Body of pancreas (tissue), 4 donors: ENCODE measurements at regions not wholly inside any gene's neighbourhood (a gene's known extent, or its start where the extent isn't known, plus 50 kb on each side); places are given as distances from the start of the nearest gene placed in this dataset.

Experiments used
- ATAC-seq: fragments of 150-250 bp; one replicate; pipeline ENCODE4 v1.9.1; 2016
- DNase-seq, 4 donors: peaks; one replicate each; pipeline ENCODE4 v3.0.0-alpha.2; 2019
- H3K27ac ChIP-seq, 4 donors: fragments of 200-600 bp; sonication (generic); 1 replicate in 3 of 4; 2 replicates in 1 of 4; pipeline versions ENCODE4 v1.5.1 to v1.6.1; 2016 to 2019; ENCODE audit warnings: mild to moderate bottlenecking in 1 of 4, mixed read lengths in 1 of 4, moderate library complexity in 1 of 4
- H3K27me3 ChIP-seq, 2 donors: fragments of 200-600 bp; sonication (generic); one replicate each; pipeline ENCODE4 v1.6.0; 2016; ENCODE audit warnings: mild to moderate bottlenecking in 1 of 2
- H3K36me3 ChIP-seq, 2 donors: fragments of 200-600 bp; sonication (generic); replicated peaks in 1 of 2; 2 replicates each; pipeline ENCODE4 v1.5.1; 2016; ENCODE audit warnings: low read depth in 2 of 2; ENCODE audit not compliant: insufficient read depth in 1 of 2
- H3K4me1 ChIP-seq: fragments of 200-600 bp; sonication (generic); one replicate; pipeline ENCODE4 v1.6.0; 2016
- H3K4me3 ChIP-seq, 2 donors: fragments of 200-600 bp; sonication (generic); 1 replicate in 1 of 2; 2 replicates in 1 of 2; pipeline ENCODE4 v1.5.1; 2016 to 2019
- H3K9me3 ChIP-seq, 3 donors: fragments of 200-600 bp; sonication (generic); 1 replicate in 2 of 3; 2 replicates in 1 of 3; pipeline ENCODE4 v1.5.1; 2016
- CTCF ChIP-seq, 7 experiments: fragments of 450-650 bp in 4 of 7; fragments of 200-600 bp in 3 of 7; sonication (generic) in 3 of 7; IDR thresholded peaks; one replicate each; pipeline ENCODE4 v1.5.1; 2016 to 2019; ENCODE audit warnings: antibody characterized with exemption in 7 of 7
- POLR2A ChIP-seq, 3 donors: fragments of 450-650 bp; IDR thresholded peaks; one replicate each; pipeline ENCODE4 v1.6.1; 2016; ENCODE audit warnings: antibody characterized with exemption in 3 of 3, mild to moderate bottlenecking in 2 of 3
- WGBS, 2 donors: methylation state at CpG; one replicate each; pipeline ENCODE4 v1.1.5; 2017; 5-methylcytosine and 5-hydroxymethylcytosine counted together
- intact Hi-C: fragments of 100-400 bp; cut with DNase I; formaldehyde crosslinking; loops from one replicate; pipeline ENCODE4 v1.15.1; 2023

- no peak for TF ChIP-seq CTCF (IDR thresholded peaks at IDR 0.05)
- TF ChIP-seq POLR2A (IDR thresholded peaks at IDR 0.05), result no peak
- WGBS, 2 donors, result 40 to 51% methylated on average over 2 to 3 of the region's 3 CpGs
- intact Hi-C loops, result no loop called here
Observed at GRCh38 chr4:175443547-175443946, 368.5 kb downstream of the GPM6A start.

GRCh38 chr4:175444512-175444911 lies 367.6 kb downstream of the GPM6A start:
- intact Hi-C loops, result no loop called here
- Histone ChIP-seq H3K9me3 (no peaks in the 10 kb centered on the region), H3K4me1 (no peaks in the 10 kb centered on the region), H3K27me3 (no peaks in the 10 kb centered on the region), H3K27ac (no peak overlapping the region), H3K4me3 (no peak overlapping the region), H3K36me3 (no peaks in the 10 kb centered on the region)
- DNase-seq (no peak), ATAC-seq (no peak)
- no peak for TF ChIP-seq POLR2A (IDR thresholded peaks at IDR 0.05)
- TF ChIP-seq CTCF (IDR thresholded peaks at IDR 0.05), result no peak
- WGBS, 2 donors, result 29 to 38% methylated on average over 4 of the region's 4 CpGs

More at GRCh38 chr4:175443547-175443946, 368.5 kb downstream of the GPM6A start:
- Histone ChIP-seq H3K36me3 (no peaks in the 10 kb centered on the region), H3K4me3 (no peak overlapping the region), H3K9me3 (no peaks in the 10 kb centered on the region), H3K27me3 (no peaks in the 10 kb centered on the region), H3K4me1 (no peaks in the 10 kb centered on the region), H3K27ac (no peak overlapping the region)
- ATAC-seq (no peak), DNase-seq (no peak)

GRCh38 chr4:175447016-175447415 lies 365.0 kb downstream of the GPM6A start:
- 14% methylated on average over 1 of the region's 1 CpG for WGBS, 2 donors
- Histone ChIP-seq H3K9me3 (no peaks in the 10 kb centered on the region), H3K27ac (no peak overlapping the region), H3K36me3 (no peaks in the 10 kb centered on the region), H3K4me1 (no peaks in the 10 kb centered on the region), H3K27me3 (no peaks in the 10 kb centered on the region), H3K4me3 (no peak overlapping the region)
- intact Hi-C loops, result no loop called here
- DNase-seq (no peak), ATAC-seq (no peak)
- TF ChIP-seq CTCF (IDR thresholded peaks at IDR 0.05), result no peak
- no peak for TF ChIP-seq POLR2A (IDR thresholded peaks at IDR 0.05)

- DNase-seq (no peak), ATAC-seq (no peak)
- no peak for TF ChIP-seq POLR2A (IDR thresholded peaks at IDR 0.05)
- TF ChIP-seq CTCF (IDR thresholded peaks at IDR 0.05), result no peak
- H3K36me3 ChIP-seq, result no peaks in the 10 kb centered on the region
- H3K4me1 ChIP-seq, result no peaks in the 10 kb centered on the region
- H3K27me3 ChIP-seq, result no peaks in the 10 kb centered on the region
- intact Hi-C loops, result no loop called here
- H3K4me3 ChIP-seq, result no peak overlapping the region
- H3K9me3 ChIP-seq, result no peaks in the 10 kb centered on the region
- H3K27ac ChIP-seq, result no peak overlapping the region
Observed at GRCh38 chr4:175450446-175450845, 361.6 kb downstream of the GPM6A start.

GRCh38 chr4:175451238-175451965 lies 360.7 kb downstream of the GPM6A start:
- ATAC-seq (no peak), DNase-seq (no peak)
- no peaks in the 10 kb centered on the region for H3K36me3 ChIP-seq
- intact Hi-C loops, result no loop called here
- no peaks in the 10 kb centered on the region for H3K27me3 ChIP-seq
- 54 to 59% methylated on average over 8 of the region's 8 CpGs for WGBS, 2 donors
- TF ChIP-seq POLR2A (IDR thresholded peaks at IDR 0.05) (no peak), CTCF (IDR thresholded peaks at IDR 0.05) (no peak)
- H3K4me3 ChIP-seq, result no peak overlapping the region
- no peaks in the 10 kb centered on the region for H3K4me1 ChIP-seq
- no peaks in the 10 kb centered on the region for H3K9me3 ChIP-seq
- H3K27ac ChIP-seq, result no peak overlapping the region
